ENCODE measurements at regions not wholly inside any gene's neighbourhood (a gene's known extent, or its start where the extent isn't known, plus 50 kb on each side); places are given as distances from the start of the nearest gene placed in this dataset.

- DNase-seq, result no peak
Observed at GRCh38 chr6:145042559-145042958, 692.8 kb downstream of the EPM2A start.

GRCh38 chr6:145043926-145044500 lies 691.3 kb downstream of the EPM2A start:
- no peak for DNase-seq

GRCh38 chr6:145044641-145045246 lies 690.6 kb downstream of the EPM2A start:
- DNase-seq, result no peak

- DNase-seq, result no peak
Observed at GRCh38 chr6:145045582-145045981, 689.7 kb downstream of the EPM2A start.

GRCh38 chr6:145047891-145048290 lies 687.4 kb downstream of the EPM2A start:
- DNase-seq, result peak; percentile 6

GRCh38 chr6:145051661-145052060 lies 683.7 kb downstream of the EPM2A start:
- peak; percentile 11 for DNase-seq

- no peak for DNase-seq
Observed at GRCh38 chr6:145055567-145055966, 679.8 kb downstream of the EPM2A start.

GRCh38 chr6:145060714-145061113 lies 674.6 kb downstream of the EPM2A start:
- peak; percentile 5 for DNase-seq

- no peak for DNase-seq
Observed at GRCh38 chr6:145063091-145063490, 672.2 kb downstream of the EPM2A start.

- no peak for DNase-seq
Observed at GRCh38 chr6:145067430-145067829, 667.9 kb downstream of the EPM2A start.

- no peak for DNase-seq
Observed at GRCh38 chr6:145068577-145068976, 666.7 kb downstream of the EPM2A start.

- no peak for DNase-seq
Observed at GRCh38 chr6:145069966-145070365, 665.4 kb downstream of the EPM2A start.

GRCh38 chr6:145070791-145071190 lies 664.5 kb downstream of the EPM2A start:
- no peak for DNase-seq

- no peak for DNase-seq
Observed at GRCh38 chr6:145071836-145072235, 663.5 kb downstream of the EPM2A start.

- DNase-seq, result no peak
Observed at GRCh38 chr6:145073811-145074210, 661.5 kb downstream of the EPM2A start.

GRCh38 chr6:145074805-145075204 lies 660.5 kb downstream of the EPM2A start:
- no peak for DNase-seq

- DNase-seq, result no peak
Observed at GRCh38 chr6:145075425-145075824, 659.9 kb downstream of the EPM2A start.

GRCh38 chr6:145076115-145076841 lies 659.0 kb downstream of the EPM2A start:
- no peak for DNase-seq

GRCh38 chr6:145077382-145077781 lies 657.9 kb downstream of the EPM2A start:
- DNase-seq, result no peak

- no peak for DNase-seq
Observed at GRCh38 chr6:145080651-145081050, 654.7 kb downstream of the EPM2A start.

- no peak for DNase-seq
Observed at GRCh38 chr6:145081677-145082076, 653.6 kb downstream of the EPM2A start.

GRCh38 chr6:145082359-145082758 lies 653.0 kb downstream of the EPM2A start:
- DNase-seq, result no peak

- no peak for DNase-seq
Observed at GRCh38 chr6:145086197-145086596, 649.1 kb downstream of the EPM2A start.

GRCh38 chr6:145087034-145087433 lies 648.3 kb downstream of the EPM2A start:
- no peak for DNase-seq
